8988T (cell line): ENCODE measurements at regions not wholly inside any gene's neighbourhood (a gene's known extent, or its start where the extent isn't known, plus 50 kb on each side); places are given as distances from the start of the nearest gene placed in this dataset.
"Not testable (repeated sequence)": the region's sequence is repeated elsewhere in the genome, so short reads cannot be mapped to it uniquely, and the experiment has no call there.

Experiments
- DNase-seq: peaks from one replicate; pipeline ENCODE4 v3.0.0; 2011

DNA sequence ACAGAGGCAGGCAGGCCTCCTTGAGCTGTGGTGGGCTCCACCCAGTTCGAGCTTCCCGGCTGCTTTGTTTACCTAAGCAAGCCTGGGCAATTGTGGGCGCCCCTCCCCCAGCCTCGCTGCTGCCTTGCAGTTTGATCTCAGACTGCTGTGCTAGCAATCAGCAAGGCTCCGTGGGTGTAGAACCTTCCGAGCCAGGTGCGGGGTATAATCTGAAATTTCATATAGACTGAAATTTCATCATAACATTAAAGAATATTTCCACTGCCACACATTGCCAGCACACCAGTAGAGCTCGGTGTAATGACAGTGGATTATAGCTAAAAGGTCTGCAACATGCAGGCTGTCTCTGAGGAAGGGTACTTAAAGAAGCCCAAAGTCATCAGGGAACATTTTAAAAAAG lies 344.3 kb upstream of the COL8A1 start:
- DNase-seq = not testable (repeated sequence)

DNA sequence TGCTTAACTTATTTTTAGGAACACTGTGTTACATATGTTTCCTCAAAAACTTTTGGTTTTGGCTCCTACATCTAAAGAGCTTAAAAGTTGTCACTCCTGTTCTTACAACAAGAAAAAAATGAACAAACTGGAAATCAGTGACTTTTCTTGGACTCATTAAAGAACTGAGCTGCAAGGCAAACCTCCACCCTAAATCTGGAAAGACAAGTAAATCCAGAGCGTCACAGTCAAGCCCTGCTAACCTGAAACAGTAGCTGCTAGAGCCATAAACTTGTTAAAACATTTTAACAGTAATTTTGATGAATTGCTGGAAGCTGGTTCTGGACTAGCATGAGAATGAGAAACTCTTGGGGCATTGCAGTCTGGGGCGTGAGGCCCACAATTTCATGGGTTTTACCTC lies 350.5 kb upstream of the COL8A1 start:
- no peak for DNase-seq

DNA sequence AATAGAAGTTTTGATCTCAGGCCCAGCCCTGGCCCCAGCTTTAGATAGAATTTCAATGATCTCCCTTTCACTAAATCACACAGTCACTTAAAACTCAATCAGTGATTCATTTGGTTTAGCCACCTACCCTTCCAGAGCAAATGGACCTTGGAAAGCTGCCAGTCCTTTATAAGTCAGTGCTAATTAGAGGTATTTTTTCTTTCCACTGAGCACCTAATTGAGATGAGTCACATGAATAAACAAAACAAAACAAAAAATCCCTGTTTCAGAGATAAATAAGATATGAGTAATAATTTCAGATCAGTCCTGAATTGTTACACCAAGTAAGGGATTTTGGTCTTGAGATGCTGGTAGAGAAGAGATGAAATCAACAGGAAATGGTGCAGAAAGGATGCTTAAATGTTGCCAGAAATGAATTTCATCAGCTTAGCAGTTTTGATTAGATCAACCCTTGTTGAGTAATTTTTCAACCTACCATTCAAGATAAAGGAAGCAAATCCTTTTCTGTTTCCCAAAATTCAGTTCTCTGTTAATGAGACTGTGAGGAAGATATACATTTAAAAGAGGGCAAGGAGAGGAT lies 352.0 kb upstream of the COL8A1 start:
- no peak for DNase-seq

DNA sequence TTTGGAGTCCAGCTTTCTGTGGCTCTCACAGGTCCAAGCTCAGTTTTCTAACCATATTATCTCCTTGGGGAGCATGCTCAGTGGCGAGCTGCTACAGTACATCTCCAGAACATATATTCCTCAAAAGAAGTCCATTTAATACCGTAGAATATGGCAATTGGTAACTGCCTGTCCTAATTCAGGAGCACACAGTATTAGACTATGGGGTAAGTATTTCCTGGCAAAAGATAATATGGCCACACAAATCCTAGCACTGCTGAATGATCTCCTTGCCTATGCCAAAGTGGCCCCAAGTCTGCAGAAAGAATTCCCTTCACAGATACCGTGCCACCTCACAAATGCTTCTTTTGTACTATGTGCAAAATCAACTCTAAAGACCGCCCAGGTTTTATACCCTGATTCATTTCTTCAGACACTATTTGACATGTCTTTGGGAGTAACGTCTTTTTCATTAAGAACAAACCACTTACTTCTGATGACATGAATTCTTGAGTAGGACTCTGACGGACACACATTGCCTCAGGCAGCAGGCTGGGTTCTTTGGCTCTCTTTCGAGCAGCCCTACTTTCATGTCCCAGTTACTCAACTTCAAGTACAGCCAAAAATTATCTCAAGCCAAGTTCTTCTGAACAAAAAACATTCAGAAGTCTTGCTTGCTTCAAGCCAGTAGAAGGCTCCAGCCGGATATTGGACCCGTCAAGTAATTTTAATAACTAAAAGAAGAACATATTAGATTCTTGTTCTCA lies 368.3 kb upstream of the DCBLD2 start:
- no peak for DNase-seq

DNA sequence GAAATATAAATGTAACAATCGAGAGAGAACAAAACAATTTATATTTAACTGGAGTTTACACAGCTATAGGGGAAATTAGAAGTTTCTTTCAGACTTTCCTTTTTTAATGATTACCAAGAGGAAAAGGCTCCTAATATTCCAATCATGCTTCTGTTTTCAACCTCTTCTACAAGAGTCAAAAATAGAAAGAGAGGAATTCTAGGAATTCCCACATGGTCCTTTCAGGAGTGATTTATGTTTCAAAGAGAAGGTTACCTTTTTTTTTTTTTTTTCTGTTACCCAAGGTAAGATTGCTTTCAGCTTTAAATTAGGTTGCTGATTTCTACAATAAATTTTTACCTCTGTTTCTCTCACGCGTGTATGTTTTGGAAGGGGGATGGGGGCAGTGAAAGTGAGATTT lies 355.3 kb upstream of the DCBLD2 start:
- no peak for DNase-seq

DNA sequence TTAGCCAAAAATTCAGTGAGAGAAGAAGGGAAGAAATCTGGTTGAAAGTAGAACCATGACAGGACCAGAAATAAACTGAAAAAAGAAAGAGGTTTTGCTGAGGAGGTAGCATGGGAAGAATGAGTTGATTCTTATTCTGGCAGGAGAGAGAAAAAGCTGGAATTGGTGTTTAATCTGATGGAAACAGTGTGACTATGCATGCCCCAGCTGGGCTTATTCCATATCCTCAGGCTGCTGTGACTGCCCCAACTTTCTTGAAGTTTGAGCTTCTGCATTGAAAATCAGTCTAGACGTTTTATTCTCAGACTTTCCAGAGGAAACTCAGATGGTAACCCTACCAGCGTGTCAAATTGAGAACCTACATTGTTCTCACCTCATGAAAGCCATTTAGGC lies 352.5 kb upstream of the DCBLD2 start:
- no peak for DNase-seq

DNA sequence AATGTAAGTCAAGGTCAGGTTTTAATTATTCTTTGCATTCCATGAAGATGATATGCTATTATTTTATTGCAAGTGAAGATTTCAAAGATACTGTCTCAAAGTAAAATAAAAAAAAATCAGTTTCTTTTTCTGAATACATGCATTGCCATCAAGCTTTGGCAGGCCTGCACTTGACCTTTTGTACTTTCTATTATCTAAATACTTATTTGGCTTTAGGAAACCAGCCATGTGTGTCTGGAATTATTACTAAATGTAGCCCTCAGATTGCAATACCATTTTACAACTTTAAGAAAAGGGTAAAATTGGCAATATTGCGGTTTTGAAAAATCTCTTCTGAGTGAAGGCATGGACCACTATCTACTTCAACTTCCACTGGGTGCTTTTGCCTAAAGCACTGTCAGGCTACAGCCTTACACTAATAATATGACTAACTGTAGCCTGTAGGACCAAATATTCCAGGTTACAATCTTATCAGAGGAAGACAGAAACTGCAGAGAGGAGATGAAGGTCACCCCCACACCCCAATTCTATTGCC lies 349.4 kb upstream of the DCBLD2 start:
- DNase-seq = no peak

DNA sequence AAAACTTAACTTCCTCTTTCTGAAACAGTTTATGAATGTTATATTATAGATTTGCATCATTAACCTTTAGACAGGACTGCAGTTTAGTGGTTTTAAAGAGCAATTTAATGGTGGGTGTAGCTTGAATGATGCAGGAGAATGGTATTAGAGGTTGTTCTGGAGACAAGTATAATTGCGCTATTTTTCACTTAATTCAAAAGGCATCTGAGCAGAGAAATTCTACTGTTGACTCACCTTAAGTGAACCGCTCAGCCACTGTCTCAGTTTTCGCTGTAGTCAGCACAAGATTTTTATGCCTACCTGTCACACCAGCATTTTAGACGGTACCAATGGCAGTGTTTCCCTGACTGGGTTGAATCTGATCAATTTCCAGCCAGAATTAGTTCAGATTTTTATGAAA lies 348.8 kb upstream of the DCBLD2 start:
- DNase-seq = no peak

DNA sequence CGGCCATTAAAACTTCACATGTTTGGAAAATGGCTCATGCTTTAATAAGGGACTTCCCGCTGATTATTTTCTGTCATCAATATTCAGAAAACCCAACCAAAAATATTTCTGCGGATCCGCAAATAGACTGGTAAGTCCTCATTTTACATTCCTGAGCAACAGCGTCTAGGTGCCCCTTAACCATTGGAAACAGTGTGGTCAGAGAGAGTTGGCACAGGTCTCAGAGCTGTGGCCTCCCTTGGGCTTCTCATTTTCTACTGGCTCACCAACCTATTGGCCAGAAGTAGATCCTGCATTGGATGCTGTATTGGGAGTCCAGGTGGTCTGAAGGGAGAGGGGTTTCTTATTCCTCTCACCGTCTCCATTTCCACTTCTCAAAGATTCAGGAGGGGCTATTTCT lies 348.1 kb upstream of the DCBLD2 start:
- DNase-seq = no peak

DNA sequence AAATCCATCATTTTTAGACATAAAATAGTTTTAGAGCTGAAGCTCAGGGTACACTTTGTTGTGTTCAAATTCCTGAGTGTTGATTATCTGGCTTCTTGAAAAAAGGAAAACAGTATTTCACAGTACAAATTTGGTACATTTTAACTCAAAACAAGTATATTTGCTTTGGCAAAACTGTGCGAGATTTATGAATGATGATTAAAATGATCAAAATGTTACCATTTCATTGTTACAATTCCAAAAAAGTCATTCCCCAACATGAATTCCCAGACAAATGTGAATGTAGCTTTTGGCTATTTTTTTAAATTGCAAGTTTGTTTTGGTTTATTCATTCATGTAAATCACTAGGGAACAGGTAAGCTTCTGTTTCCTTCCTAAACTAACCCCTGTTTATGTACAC lies 347.4 kb upstream of the DCBLD2 start:
- DNase-seq = no peak

DNA sequence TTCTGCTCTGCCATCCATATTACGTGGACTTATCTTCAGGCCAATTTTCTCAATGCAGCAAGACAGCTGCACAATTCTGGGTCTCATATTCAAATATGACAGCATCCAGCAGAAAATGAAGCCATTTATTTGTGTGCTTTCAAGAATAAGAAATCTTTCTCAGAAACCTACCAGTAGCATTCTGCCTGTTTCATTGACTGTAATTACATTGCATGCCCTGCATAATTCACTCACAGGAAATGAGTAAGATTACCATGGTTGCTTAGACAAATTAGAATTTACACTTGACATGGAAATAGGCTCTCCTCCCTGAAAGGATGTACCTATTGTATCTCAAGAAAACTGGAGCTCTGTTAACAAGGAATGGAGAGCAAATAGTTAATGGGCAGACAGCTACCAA lies 346.6 kb upstream of the DCBLD2 start:
- DNase-seq = no peak

DNA sequence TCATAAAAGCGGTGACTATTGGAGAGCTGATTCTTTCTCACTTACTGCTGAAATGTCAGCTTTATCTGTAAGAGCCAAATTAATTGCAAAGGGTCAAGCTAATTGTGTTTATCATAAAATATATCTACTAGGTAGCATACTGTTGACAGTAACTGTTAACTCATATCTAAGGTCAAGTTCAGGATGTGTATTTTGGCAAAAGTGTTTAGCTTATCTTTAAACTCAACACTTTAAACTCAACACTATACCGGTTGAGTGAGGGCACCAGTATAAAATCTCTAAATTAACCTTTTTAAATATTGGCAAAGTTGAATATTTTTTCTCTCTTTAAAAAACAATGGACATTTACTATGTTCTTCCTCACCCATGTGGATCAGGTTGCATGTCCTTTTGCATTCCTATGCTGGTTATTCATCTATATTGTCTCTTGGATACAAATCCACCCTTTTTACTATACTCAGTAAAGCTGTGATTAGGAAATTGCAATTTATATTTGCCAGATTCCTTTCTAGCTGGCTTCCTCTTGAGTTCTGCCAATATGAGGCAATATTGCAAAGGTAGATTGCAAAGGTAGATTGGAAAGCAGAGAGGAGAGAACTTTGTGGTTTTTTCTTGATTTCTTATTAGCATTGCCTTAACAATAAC lies 344.6 kb upstream of the DCBLD2 start:
- DNase-seq = no peak

DNA sequence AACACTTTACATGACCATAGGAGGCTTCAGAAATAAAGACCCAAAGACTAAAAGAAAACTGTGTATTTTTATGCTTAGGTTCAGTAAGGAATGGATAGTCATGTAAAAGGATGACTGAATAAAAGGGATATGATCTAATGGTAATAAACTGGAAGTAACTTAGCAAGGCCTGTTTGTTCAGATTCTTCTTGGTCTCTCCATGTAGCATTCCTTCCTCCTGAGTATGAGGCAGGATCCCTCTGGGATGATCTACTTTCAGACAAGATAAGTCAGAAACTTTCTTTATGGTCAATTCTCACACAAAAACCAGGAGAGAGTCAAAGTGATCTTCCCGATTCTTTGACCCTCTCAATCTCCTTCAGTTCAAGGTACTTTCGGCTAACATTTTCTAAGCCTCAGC lies 340.8 kb upstream of the DCBLD2 start:
- no peak for DNase-seq

DNA sequence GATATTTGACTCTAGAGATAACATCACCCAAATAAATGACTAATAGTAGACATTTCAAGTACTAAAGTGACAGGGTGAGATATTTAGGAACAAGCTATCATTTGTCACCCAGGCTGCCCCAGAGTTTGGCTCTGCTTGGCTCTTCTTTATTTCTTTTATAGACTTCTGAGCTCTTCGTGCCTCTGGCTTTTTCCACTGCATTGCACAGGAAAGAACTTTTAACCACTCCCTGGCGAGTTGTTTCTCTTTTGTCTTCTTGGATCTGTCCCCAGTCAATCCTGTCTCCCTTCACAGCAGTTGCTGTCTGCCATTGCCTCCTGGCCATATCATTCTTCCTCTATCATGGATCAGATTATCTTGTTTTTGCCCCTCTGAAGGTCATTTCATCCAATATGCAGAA lies 339.2 kb upstream of the DCBLD2 start:
- DNase-seq = no peak

DNA sequence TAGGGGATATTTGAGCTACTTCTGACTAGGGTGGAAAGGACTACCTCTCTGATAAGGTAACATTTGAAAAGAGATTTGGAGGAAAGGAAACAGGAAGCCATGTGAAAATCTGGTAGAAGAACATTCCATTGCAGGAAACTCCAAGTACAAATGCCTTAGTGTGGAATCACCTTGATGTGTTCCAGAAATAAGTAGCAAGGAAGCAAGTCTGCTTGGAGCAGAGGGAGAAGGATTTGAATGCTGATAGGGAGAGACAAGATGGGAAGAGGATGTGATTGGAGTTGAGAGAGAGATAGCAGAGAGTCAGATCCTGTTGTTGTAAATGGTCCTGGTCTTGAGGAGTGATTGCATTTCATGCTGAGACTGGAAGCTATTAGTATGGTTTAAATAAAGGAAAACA lies 335.1 kb upstream of the DCBLD2 start:
- no peak for DNase-seq

DNA sequence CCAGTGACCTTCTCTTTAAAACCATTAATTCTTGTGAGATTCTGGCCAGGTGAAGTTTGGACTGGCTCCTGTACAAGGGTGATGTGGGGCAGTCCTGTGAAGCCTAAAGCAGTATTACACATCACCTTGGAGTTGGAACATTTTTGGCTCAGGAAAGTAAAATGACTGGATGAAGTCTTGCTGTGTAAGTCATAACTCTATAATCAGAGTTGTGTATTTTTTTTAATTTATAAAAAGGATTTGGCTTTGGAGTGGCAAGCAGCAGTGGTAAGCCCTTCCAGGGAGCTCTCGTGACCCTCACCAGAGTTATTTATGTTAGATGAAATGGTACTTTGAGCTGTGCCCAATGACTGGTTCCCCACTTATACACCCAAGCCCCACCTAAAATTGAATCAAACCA lies 331.2 kb upstream of the DCBLD2 start:
- no peak for DNase-seq

DNA sequence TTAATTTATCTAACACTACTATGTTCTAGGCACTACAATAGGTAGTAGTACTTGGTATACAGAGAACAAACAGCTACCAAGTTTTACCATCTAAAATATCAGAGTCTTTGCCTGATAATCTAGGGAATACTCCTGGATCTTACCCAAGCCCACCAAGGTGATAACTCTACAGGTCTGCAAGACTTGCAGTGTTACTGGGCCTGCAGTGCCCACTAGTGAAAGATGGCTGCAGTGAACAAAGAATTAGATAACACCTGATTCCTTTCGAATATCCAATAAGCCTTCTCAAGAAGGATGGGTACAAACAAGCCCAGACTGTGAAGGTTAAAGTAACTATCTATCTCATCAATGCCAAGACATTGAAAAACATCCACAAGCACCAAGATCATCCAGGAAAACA lies 317.0 kb upstream of the DCBLD2 start:
- no peak for DNase-seq

DNA sequence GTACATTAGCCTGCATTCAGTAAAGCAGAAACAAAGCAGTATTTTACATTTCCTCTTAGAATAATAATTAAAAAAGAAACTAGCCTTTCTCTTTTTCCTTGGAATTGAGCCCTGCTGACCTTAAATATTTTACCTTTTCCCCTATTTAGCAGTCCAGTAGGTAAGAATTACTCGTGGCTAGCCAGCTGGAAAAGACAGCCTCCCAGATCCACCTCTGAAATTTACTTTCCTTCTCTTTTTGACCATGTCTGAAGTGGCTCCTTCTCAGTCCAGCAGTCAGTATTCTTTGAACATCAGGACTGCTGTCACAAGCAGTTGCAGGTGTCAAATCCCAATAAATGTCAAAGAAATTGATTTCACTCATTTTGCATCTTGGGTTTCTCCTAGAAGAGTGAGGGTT lies 311.5 kb upstream of the DCBLD2 start:
- DNase-seq = no peak

DNA sequence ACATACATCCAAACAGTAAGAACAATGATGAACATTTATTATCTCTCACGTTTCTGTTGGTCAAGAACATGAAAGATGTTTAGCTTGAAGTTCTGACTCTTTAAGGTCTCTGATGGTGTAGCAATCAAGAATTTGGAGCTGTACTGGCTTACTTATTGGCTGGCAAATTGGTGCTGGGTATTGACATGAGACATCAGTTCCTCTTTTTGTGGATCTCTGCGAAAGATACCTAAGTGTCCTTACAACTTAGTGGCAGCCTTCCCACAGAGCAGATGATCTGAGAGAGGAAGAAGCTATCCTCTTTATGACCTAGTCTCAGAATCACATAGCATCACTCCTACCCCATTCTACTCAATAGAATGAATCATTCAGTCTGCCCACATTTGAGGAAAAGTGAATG lies 309.8 kb upstream of the DCBLD2 start:
- no peak for DNase-seq

DNA sequence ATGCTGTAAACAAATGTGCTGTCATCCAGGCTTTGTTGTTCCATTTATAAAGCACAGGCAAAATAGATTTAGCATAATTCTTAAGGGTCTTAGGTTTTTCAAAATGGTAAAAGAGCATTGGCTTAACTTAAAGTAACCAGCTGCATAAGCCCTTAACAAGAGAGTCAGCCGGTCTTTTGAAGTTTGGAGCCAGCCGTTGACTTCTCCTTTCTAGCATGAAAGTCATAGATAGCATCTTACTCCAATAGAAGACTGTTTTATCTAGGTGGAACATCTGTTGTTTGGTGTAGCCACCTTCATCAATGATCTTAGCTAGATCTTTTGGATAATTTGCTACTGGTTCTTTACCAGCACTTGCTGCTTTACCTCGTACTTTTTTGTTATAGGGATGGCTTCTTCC lies 297.5 kb upstream of the DCBLD2 start:
- no peak for DNase-seq

DNA sequence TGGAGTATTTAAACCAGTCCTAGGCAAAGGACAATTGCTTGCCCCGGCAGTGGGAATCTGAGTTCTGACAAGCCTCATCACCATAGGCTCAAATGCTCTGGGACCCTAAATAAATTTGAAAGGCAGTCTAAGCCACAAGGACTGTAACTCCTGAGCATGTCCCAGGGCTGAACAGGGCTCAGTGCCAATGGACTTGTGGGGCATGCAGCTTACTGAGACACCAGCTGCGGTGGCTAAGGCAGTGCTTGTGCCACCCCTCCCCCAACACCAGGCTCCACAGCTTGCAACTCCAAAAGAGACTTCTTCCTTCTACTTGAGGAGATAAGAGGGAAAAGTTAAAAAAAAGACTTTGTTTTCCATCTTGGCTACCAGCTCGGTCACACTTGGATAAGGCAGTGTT lies 289.7 kb upstream of the DCBLD2 start:
- DNase-seq = no peak

DNA sequence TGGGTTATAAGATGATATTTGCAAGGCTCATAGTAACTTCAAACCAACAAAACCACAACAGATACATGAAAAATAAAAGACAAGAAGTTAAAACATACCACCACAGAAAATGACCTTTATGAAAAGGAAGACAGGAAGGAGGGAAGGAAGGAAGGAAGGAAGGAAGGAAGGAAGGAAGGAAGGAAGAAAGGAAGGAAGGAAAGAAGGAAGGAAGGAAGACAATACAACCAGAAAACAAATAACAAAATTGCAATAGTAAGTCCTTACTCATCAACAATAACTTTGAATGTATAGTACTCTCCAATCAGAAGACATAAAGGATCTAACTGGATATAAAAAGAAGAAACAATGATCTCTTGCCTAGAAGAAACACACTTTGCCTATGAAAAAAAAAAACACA lies 287.4 kb upstream of the DCBLD2 start:
- no peak for DNase-seq

DNA sequence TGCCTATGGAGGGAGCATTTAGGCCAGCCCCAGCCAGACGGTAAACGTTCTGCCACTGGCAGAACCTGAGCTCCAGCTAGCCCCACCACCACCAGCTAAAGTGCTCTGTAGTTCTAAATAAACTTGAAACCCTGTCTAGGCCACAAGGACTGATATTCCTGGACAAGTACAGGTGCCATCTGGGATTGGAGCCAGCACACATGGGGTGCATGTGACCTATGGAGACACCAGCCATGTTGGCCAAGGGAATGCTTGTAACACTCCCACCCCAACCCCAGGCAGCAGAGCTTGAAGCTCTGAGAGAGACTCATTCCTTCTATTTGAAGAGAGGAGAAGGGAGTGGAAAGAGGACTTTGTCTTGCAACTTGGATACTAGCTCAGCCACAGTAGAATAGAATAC lies 284.5 kb upstream of the DCBLD2 start:
- DNase-seq = no peak

DNA sequence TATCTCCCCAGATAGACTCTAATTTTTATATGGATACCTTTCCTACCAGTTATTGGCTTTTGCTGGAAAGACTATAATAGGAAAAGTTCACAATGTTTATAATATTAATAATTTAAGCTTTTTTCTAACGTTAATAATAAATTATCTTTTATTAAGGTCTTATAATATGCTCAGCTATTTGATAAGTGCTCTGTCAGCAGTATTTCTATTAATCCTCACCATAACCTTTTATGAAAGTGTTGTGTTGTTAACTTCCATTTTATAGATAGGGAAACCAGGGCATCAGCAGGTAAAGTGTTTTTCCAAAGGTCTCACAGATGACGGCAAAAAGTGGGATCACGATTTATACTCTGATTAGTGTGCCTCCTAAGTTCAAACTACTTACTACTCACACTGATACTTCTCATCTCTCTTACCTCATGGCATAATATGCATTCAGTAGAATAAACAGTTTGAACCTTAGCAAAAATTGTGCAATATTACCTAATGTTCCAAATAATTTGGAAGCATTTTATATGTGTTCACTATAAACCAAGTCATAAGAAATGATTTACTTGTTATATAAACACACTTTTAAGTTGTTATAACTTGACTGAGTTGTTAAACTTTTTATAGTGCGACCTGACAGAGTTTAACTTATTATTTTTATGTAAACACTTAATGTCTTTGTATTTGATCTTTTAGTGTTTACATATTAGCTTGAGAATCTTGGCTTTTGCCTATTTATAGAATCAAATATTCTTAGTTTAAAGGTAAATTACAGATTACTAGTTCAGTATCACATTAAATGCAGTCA lies 274.9 kb upstream of the DCBLD2 start:
- DNase-seq = no peak
